Renal cortex interstitium (tissue), 11 donors: ENCODE measurements at regions not wholly inside any gene's neighbourhood (a gene's known extent, or its start where the extent isn't known, plus 50 kb on each side); places are given as distances from the start of the nearest gene placed in this dataset.
A peak's percentile ranks its signal among the peaks of the same experiment; 100 is the strongest.
"Not testable (repeated sequence)": the region's sequence is repeated elsewhere in the genome, so short reads cannot be mapped to it uniquely, and the experiment has no call there.

Experiments used
- DNase-seq, 11 donors: peaks; one replicate each; pipeline ENCODE4 v3.0.0-alpha.2; 2013; ENCODE audit warnings: low read depth in 9 of 11, low spot score in 4 of 11; ENCODE audit errors: extremely low read depth in 1 of 11

DNA sequence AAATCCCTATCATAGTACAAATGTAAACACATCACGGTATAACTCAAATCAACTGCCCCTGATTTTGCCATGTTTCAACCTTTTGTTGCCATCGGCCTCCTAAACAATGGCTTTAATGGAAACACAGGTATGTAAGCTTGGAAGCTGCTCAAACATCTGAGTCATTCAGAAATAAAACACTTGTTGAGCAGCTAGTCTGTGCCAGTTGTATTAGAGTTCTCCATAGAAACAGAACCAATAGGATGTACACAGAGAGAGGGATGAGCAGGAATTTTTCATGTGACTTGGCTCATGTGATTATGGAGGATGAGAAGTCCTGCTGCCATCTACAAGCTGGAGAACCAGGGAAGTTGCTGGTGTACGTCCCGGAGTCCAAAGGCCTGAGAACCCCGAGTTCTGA, 186.1 kb downstream of the LMLN start:
- DNase-seq = not testable (repeated sequence)

DNA sequence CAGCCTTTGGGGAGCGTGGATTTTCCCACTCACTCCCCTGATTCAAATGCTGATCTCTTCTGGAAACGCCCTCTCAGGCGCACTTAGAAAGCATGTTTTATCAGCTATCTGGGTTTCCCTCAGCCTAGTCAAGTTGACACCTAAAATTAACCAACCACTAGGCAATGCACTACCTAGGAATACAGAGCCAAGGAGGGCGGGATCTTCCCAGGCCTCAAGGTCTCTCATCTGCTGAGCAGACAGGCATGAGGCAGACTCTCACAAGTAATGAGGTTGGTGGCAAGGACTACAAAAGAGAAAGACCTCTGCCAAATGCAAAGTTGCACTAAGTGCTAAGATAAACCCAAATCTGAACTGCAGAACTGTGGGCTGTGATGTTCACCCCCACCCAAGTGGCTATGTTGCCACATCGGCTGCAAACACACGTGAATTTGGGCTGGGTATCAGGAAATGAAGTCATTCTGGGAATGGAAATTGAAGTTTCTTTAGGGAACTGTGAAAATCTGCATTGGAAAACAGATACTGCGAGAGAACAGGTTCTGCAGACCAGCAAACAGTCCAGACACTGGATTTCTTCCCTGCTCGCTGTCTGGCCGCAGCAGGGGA, 186.6 kb downstream of the LMLN start:
- not testable (repeated sequence) for DNase-seq

DNA sequence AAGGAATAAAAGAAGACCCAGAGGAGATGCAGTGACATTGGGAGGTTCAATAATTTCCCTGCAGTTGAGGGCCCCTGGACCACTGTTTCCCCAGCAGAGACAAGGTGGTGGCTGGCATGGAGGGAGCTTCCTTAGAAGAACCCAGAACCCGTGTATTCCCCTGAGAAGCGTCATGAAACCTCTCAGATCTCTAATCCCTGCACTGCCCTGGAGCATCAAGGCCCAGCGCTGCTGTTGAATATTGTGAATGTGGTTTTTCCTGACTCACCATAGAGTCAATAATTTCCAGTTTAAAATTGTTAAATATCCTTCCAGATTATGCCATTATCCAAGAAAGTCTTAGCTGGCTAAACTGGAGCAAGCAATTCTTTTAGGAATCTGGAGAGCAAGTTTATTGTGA, 187.2 kb downstream of the LMLN start:
- DNase-seq = not testable (repeated sequence)

DNA sequence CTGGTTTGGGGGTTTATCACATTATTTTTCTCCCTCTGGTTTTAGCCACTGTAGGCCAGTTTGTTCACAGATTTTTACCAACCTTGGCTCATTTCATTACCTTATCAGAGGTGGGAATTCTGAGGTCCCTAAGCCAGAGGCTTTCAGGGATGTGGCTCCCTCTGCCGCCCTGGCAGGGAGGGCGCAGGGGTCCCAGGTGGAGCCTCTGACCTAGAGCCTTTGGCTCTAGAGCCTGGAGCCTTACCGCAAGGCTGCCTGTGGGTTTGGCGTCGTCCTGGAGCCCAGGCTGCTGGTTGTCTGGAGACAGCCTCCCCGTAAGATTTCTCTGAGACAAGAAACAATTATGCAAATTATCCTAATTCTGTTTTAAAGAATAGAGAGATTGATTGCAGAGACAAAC, 188.0 kb downstream of the LMLN start:
- not testable (repeated sequence) for DNase-seq

DNA sequence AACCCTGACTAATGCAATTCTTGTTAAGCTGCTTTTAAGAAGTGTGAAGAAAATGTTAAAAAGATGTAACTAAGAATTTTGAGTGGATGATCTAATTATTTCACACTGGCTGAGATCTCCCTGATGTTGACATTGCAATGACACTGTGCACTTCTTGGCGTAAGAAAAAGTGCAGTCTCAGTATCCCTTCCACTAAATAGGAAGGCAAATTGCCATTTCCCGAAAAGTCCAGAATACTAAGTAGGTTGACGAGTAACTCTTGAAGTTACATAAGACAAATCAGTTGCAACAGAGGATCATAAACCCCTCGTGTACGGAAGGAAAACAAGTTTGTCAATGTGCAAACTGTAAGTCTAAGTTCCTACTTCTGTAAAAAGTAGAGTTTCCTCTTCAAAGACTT, 189.9 kb downstream of the LMLN start:
- not testable (repeated sequence) for DNase-seq

DNA sequence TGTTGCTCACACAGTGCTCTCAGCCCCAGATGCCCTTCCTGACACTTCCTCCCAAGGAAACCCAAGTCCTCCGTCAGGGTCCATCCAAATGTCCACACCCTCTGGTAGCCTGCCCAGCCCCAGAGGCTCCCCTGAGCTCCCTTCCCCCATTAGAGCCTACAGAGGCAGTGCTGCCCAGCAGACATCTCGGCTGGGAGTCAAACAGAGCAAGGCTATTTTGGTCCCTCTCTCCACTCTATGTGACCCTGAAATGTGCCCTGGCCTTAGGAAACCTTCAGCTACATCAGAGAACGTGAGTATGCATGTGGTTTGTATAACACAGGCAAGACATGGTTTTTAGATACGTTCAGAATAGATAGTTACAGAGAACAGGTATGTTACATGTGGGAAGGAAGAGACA, 191.8 kb downstream of the LMLN start:
- DNase-seq = not testable (repeated sequence)

DNA sequence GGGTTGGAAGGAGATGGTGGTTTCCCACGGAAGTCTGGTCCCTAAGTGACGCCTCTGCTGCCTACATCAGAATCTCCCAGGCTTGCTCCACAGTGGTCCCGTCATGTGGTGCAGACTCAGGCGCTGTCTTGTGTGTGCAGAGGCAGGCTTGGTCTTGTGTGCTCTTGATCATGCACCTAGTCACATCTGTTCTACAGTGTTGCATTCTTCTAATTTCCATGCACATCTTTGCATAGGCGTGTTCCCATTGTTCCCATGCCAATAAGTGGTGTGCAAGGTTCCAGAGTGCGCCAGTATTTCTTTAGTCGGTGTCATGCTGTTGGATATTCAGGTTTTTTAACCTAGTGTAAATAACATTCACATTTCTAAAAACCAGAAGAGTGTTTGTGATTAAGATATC, 195.8 kb downstream of the LMLN start:
- DNase-seq = not testable (repeated sequence)

DNA sequence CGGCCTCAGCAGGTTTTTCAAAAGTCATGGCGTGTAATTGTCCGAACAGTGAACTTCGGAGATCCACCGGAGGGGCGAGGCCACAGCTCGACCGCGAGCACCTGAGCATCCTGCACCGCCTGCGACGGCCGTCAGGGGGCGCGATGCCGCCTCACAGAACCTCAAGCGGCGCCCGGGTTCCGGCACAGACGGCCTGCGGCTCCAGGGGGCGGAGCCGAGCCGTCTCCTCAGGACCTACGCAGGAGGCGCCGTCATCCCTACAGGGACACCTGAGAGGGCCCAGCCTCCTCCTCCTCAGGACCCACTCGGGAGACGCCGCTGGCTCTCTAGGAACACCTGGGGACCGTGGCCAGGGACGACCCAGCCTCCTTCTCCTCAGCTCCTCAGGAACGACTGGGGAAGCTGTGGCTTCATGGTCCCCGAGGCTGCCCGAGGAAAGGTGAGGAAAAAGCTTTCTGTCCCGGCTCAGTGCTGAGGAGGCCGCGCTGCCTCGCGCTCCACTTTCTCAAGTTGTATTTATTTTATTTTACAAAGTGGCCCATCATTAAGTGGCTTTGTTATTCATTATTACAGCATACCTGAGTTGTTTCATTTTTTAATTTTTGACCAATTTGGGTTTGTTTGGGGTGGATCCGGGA, 197.3 kb downstream of the LMLN start:
- not testable (repeated sequence) for DNase-seq

DNA sequence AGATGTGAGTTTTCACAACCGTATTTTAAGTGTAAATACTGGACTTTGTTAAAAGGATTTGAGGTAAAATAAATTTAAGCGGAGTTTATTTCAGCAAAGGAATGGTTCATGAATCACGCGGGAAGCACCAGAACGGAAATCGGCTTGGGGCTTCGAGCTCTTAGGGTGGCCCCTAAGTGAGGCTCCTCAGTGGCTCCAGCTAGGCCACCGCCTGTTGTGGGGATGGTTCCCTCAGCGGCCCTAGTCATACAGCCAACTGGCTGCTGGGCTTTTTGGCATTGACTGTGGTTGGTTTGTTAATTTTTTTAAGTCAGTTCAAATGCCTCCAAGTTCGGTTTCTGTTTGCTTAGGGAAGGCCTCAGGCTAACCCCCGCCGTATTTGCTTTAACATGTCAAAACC, 198.0 kb downstream of the LMLN start:
- not testable (repeated sequence) for DNase-seq

DNA sequence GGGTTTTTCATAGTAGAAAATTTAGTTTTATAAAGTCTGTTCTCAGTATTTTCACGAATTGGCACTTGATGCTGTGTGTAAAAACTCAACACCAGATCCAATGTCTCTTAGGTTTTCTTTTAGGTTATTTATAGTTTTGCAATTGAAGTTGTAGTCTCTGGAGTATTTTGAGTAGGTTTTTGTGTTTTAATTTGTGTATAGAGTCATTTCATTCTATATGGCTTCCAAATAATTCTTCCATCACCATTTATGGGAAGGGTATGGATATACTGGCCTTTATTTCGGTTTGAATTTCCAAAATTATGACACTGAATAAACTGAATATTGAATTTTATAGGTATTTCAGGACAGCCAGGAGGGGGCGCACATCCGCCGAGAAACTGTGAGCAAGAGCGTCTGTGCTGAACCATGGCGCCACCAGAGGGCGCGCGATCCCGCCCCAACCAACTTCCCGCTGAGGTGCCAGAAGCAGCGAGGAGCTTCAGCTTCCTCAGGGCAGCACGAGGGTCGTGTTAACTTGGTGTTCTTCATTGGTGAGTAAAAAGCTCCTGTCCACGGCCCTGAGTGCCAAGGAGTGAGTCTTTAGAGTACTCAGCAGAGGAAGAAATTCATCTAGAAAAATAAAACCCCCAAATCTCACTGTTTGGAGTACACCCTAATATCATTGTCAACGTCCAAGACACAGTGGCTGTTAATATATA, 207.5 kb downstream of the LMLN start:
- peak in 2 of 11 donors; percentile 13 to 23 for DNase-seq

DNA sequence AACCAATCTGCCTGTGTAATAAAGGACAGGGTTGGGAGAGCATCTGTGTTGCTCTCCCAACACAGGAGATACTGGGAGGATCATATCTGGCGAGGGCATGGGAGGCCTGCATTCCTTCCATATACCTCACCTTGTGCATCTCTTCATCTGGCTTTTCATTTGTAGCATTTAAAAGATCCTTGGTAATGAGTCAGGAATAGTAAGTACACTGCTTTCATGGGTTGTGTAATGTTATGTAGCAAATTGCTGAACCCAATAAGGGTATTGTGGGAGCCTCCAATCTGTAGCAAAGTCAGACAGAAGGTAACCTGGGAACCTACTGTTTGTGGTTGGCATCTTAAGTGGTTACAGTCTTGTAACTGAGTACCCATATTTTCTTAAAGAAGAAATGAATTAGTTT, 210.8 kb downstream of the LMLN start:
- DNase-seq = not testable (repeated sequence)

DNA sequence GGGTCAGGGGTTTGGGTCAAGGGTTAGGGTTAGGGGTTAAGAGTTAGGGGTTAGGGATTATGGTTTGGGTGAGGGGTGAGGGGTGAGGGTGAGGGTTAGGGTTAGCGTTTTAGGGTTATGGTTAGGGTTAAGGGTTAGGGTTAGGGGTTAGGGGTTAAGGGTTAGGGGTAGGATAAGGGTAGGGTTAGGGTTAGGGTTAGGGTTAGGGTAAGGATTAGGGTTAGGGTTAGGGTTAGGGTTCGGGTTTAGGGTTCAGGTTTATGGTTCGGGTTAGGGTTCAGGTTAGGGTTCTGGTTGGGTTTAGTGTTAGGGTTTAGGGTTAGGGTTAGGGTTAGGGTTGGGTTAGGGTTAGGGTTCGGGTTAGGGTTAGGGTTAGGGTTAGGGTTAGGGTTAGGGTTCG, 213.1 kb downstream of the LMLN start:
- not testable (repeated sequence) for DNase-seq

DNA sequence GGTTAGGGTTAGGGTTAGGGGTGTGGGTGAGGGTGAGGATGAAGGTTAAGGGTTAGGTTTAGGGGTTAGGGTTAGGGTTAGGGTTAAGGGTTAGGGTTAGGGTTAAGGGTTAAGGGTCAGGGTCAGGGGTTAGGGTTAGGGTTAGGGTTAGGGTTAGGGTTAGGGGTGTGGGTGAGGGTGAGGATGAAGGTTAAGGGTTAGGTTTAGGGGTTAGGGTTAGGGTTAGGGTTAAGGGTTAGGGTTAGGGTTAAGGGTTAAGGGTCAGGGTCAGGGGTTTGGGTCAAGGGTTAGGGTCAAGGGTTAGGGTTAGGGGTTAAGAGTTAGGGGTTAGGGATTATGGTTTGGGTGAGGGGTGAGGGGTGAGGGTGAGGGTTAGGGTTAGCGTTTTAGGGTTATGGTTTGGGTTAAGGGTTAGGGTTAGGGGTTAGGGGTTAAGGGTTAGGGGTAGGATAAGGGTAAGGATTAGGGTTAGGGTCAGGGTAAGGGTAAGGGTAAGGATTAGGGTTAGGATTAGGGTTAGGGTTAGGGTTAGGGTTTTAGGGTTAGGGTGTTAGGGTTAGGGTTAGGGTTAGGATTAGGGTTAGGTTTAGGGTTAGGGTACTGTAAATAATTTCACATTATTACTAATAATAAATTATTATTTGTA, 214.0 kb downstream of the LMLN start:
- DNase-seq = not testable (repeated sequence)
